ENCODE measurements at regions not wholly inside any gene's neighbourhood (a gene's known extent, or its start where the extent isn't known, plus 50 kb on each side); places are given as distances from the start of the nearest gene placed in this dataset.

DNA sequence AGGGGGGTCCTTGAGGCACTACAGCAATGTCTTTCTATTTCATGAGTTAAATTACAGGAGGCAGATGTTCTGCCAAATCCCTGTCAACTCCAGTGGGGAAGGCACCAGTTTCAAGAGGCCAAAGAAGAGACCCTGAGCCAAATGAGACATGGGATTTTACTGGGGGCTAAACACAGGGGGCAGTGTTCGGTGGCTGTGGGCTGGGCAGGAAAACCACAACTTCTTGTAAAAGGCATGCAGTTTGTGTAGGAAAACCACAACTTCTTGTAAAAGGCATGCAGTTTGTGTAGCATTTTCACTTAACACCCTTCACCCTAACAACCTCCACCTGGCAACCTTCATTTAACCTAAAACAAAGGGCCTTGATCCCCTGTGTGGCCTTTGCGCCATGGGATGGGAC is 61.0 kb downstream of the POLR2M start:
- H3K9me2 ChIP-seq (replicated peaks; ENCODE audit: low read depth, low read length), result no peaks in the 10 kb centered on the region
- no peaks in the 10 kb centered on the region for H3K36me3 ChIP-seq (ENCODE audit: insufficient read depth, low read length)
- H3K9me3 ChIP-seq (ENCODE audit: insufficient read depth, low read depth, low read length), result no peaks in the 10 kb centered on the region
- TF ChIP-seq EZH2phosphoT487 (IDR thresholded peaks at IDR 0.05; ENCODE audit: borderline replicate concordance) (peak; percentile 78; the same call in 1 of the 2 replicates), CTCF (conservative IDR thresholded peaks at IDR 0.05; ENCODE audit: low read length) (peak; percentile 62)
- no peak overlapping the region for H3K4me3 ChIP-seq (ENCODE audit: low read length, poor library complexity, severe bottlenecking)
- peak overlapping the region; percentile 23 for H3K4me2 ChIP-seq (ENCODE audit: low read depth, low read length, poor library complexity, severe bottlenecking)
- H3K9ac ChIP-seq (ENCODE audit: low read depth, low read length, poor library complexity, severe bottlenecking), result no peak overlapping the region
- peaks cover 13% of the 10 kb centered on the region for H3K4me1 ChIP-seq (ENCODE audit: insufficient read depth, low read length, poor library complexity, severe bottlenecking)
- peaks cover 94% of the 10 kb centered on the region for H3K27me3 ChIP-seq (ENCODE audit: insufficient read depth, low read length, poor library complexity, severe bottlenecking)
- no peaks in the 10 kb centered on the region for H4K20me1 ChIP-seq (ENCODE audit: insufficient read depth, low read length, poor library complexity, severe bottlenecking)
- no peaks in the 10 kb centered on the region for H3K79me2 ChIP-seq (ENCODE audit: insufficient read depth, low read length)
- no peaks in the 10 kb centered on the region for H3F3A ChIP-seq (ENCODE audit: low read depth)
- no peak overlapping the region for H2AFZ ChIP-seq (ENCODE audit: low read length)

DNA sequence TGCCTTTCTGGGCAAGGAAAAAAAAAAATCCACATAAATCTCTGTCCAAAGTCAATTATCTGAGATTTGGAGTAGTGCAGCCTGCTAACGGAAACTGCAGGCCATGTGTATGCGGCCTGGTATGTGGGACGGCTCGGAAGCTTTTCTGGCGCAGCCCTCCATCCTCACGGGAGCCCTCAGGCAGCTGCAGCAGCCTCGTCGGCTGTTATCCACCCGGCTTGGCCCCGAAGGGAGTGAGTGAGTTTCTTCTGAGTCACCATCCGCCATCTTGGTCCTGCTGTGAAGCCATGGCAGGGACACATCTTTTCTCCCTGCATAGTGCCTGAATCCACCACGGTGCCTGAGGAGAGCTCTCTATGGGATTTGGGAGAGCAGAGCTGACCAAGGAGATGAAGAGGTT is 62.8 kb downstream of the POLR2M start:
- TF ChIP-seq CTCF (conservative IDR thresholded peaks at IDR 0.05; ENCODE audit: low read length) (no peak), EZH2phosphoT487 (IDR thresholded peaks at IDR 0.05; ENCODE audit: borderline replicate concordance) (no peak)
- Histone ChIP-seq H3K4me3 (ENCODE audit: low read length, poor library complexity, severe bottlenecking) (no peak overlapping the region), H3K9me2 (replicated peaks; ENCODE audit: low read depth, low read length) (no peaks in the 10 kb centered on the region), H3K9me3 (ENCODE audit: insufficient read depth, low read depth, low read length) (no peaks in the 10 kb centered on the region), H3K27me3 (ENCODE audit: insufficient read depth, low read length, poor library complexity, severe bottlenecking) (peaks cover 95% of the 10 kb centered on the region), H3F3A (ENCODE audit: low read depth) (no peaks in the 10 kb centered on the region), H4K20me1 (ENCODE audit: insufficient read depth, low read length, poor library complexity, severe bottlenecking) (no peaks in the 10 kb centered on the region), H3K4me1 (ENCODE audit: insufficient read depth, low read length, poor library complexity, severe bottlenecking) (peaks cover 13% of the 10 kb centered on the region), H3K79me2 (ENCODE audit: insufficient read depth, low read length) (no peaks in the 10 kb centered on the region), H3K9ac (ENCODE audit: low read depth, low read length, poor library complexity, severe bottlenecking) (no peak overlapping the region), H2AFZ (ENCODE audit: low read length) (no peak overlapping the region), H3K36me3 (ENCODE audit: insufficient read depth, low read length) (no peaks in the 10 kb centered on the region), H3K4me2 (ENCODE audit: low read depth, low read length, poor library complexity, severe bottlenecking) (no peak overlapping the region)

GRCh38 chr15:57770495-57770894 is 64.0 kb downstream of the POLR2M start:
- Histone ChIP-seq H3F3A (ENCODE audit: low read depth) (no peaks in the 10 kb centered on the region), H3K4me2 (ENCODE audit: low read depth, low read length, poor library complexity, severe bottlenecking) (no peak overlapping the region), H3K27me3 (ENCODE audit: insufficient read depth, low read length, poor library complexity, severe bottlenecking) (peaks cover 95% of the 10 kb centered on the region), H3K9me2 (replicated peaks; ENCODE audit: low read depth, low read length) (no peaks in the 10 kb centered on the region), H3K9ac (ENCODE audit: low read depth, low read length, poor library complexity, severe bottlenecking) (no peak overlapping the region), H3K79me2 (ENCODE audit: insufficient read depth, low read length) (no peaks in the 10 kb centered on the region), H2AFZ (ENCODE audit: low read length) (no peak overlapping the region), H4K20me1 (ENCODE audit: insufficient read depth, low read length, poor library complexity, severe bottlenecking) (no peaks in the 10 kb centered on the region), H3K9me3 (ENCODE audit: insufficient read depth, low read depth, low read length) (no peaks in the 10 kb centered on the region), H3K4me3 (ENCODE audit: low read length, poor library complexity, severe bottlenecking) (no peak overlapping the region), H3K4me1 (ENCODE audit: insufficient read depth, low read length, poor library complexity, severe bottlenecking) (peaks cover 13% of the 10 kb centered on the region), H3K36me3 (ENCODE audit: insufficient read depth, low read length) (no peaks in the 10 kb centered on the region)
- TF ChIP-seq CTCF (conservative IDR thresholded peaks at IDR 0.05; ENCODE audit: low read length) (no peak), EZH2phosphoT487 (IDR thresholded peaks at IDR 0.05; ENCODE audit: borderline replicate concordance) (no peak)

Measured in Loucy (cell line).